KMS-11 (cell line): ENCODE measurements at regions not wholly inside any gene's neighbourhood (a gene's known extent, or its start where the extent isn't known, plus 50 kb on each side); places are given as distances from the start of the nearest gene placed in this dataset.

Experiments
- H2AFZ ChIP-seq: fragments of 200-600 bp; sonication (generic); 2 replicates; pipeline ENCODE4 v1.6.1; 2016; ENCODE audit warnings: antibody characterized with exemption, mixed run types, low read depth
- H3K27ac ChIP-seq: fragments of 200-600 bp; sonication (generic); 2 replicates; pipeline ENCODE4 v1.6.1; 2016; ENCODE audit warnings: mild to moderate bottlenecking, mixed run types
- H3K27me3 ChIP-seq: fragments of 200-600 bp; sonication (generic); 2 replicates; pipeline ENCODE4 v1.6.1; 2017; ENCODE audit warnings: mild to moderate bottlenecking, low read depth, mixed run types, moderate library complexity; ENCODE audit not compliant: insufficient read depth
- H3K36me3 ChIP-seq: fragments of 200-600 bp; sonication (generic); 2 replicates; pipeline ENCODE4 v1.6.1; 2017; ENCODE audit warnings: mild to moderate bottlenecking, mixed run types; ENCODE audit not compliant: insufficient read depth
- H3K4me1 ChIP-seq: fragments of 200-600 bp; sonication (generic); 2 replicates; pipeline ENCODE4 v1.6.1; 2016; ENCODE audit warnings: mild to moderate bottlenecking, low read depth, mixed run types; ENCODE audit not compliant: poor library complexity, severe bottlenecking
- H3K4me2 ChIP-seq: fragments of 200-600 bp; sonication (generic); 2 replicates; pipeline ENCODE4 v1.7.0; 2016; ENCODE audit warnings: mild to moderate bottlenecking, mixed run types
- H3K4me3 ChIP-seq: fragments of 200-600 bp; sonication (generic); IDR thresholded peaks from 2 replicates; pipeline ENCODE4 v1.6.1; 2017; ENCODE audit warnings: low read depth, low read length, mixed read lengths; ENCODE audit not compliant: insufficient read depth
- H3K79me2 ChIP-seq: fragments of 200-600 bp; sonication (generic); 2 replicates; pipeline ENCODE4 v1.6.1; 2016; ENCODE audit warnings: low read depth, mixed run types; ENCODE audit not compliant: insufficient read depth
- H3K9ac ChIP-seq: fragments of 200-600 bp; sonication (generic); 2 replicates; pipeline ENCODE4 v1.6.1; 2016; ENCODE audit warnings: mild to moderate bottlenecking, mixed run types
- H4K20me1 ChIP-seq: fragments of 200-600 bp; sonication (generic); 2 replicates; pipeline ENCODE4 v1.6.1; 2016; ENCODE audit warnings: mild to moderate bottlenecking, mixed run types; ENCODE audit not compliant: insufficient read depth
- TF ChIP-seq, protein P1 (sequence below): fragments of 200-600 bp; sonication (generic); conservative IDR thresholded peaks from 2 replicates; pipeline ENCODE4 v1.6.1; 2017; ENCODE audit warnings: low read depth, mild to moderate bottlenecking, antibody characterized with exemption, low read length, moderate library complexity, mixed read lengths

DNA sequence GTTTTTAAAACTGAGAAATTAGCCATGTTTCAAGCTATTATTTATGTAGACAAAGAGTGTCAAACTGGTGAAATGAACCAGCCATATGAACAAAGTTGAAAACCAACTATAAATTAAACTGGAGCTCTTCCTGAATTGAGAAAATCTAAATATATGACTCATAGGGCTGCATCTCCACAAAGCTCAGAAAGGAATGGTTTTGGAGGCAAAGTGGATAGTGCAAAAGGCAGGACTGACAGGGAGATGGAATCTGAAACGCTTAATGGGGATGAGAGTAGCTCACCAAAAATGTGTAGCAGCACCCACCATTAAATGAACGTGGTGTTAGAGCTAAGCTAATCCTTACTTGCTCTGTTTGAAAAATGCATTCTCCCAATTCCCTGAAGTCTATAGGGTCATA, 1066.0 kb downstream of the AGBL1 start:
- TF ChIP-seq, protein P1, sequence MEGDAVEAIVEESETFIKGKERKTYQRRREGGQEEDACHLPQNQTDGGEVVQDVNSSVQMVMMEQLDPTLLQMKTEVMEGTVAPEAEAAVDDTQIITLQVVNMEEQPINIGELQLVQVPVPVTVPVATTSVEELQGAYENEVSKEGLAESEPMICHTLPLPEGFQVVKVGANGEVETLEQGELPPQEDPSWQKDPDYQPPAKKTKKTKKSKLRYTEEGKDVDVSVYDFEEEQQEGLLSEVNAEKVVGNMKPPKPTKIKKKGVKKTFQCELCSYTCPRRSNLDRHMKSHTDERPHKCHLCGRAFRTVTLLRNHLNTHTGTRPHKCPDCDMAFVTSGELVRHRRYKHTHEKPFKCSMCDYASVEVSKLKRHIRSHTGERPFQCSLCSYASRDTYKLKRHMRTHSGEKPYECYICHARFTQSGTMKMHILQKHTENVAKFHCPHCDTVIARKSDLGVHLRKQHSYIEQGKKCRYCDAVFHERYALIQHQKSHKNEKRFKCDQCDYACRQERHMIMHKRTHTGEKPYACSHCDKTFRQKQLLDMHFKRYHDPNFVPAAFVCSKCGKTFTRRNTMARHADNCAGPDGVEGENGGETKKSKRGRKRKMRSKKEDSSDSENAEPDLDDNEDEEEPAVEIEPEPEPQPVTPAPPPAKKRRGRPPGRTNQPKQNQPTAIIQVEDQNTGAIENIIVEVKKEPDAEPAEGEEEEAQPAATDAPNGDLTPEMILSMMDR, result no peak
- Histone ChIP-seq H3K36me3 (no peaks in the 10 kb centered on the region), H3K4me1 (no peaks in the 10 kb centered on the region), H3K27ac (no peak overlapping the region), H3K4me3 (no peak overlapping the region), H3K4me2 (no peak overlapping the region), H2AFZ (no peak overlapping the region), H3K79me2 (no peaks in the 10 kb centered on the region), H3K27me3 (no peaks in the 10 kb centered on the region), H3K9ac (no peak overlapping the region), H4K20me1 (no peaks in the 10 kb centered on the region)

DNA sequence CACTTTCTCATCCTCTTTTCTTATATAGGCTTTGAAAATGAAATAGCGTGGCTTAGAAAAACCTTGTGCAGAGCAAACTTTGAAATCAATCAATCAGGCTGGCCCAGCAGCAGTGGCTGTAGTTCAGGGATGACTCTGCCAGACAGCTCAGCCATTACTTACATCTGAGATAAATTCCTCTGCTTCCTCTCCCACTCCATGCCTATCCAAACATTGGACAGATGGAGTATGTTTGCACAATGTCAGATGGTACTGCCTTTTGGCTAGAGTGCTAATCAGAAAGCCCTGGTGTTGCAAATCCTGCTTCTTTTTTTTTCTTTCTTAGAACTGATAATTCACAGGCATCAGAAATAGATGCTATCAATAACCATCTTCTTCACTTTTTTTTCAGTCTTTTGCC, 1065.1 kb downstream of the AGBL1 start:
- Histone ChIP-seq H3K36me3 (no peaks in the 10 kb centered on the region), H3K4me3 (no peak overlapping the region), H3K4me2 (no peak overlapping the region), H2AFZ (no peak overlapping the region), H3K27ac (no peak overlapping the region), H4K20me1 (no peaks in the 10 kb centered on the region), H3K27me3 (no peaks in the 10 kb centered on the region), H3K9ac (no peak overlapping the region), H3K4me1 (no peaks in the 10 kb centered on the region), H3K79me2 (no peaks in the 10 kb centered on the region)
- TF ChIP-seq, protein P1, result no peak

DNA sequence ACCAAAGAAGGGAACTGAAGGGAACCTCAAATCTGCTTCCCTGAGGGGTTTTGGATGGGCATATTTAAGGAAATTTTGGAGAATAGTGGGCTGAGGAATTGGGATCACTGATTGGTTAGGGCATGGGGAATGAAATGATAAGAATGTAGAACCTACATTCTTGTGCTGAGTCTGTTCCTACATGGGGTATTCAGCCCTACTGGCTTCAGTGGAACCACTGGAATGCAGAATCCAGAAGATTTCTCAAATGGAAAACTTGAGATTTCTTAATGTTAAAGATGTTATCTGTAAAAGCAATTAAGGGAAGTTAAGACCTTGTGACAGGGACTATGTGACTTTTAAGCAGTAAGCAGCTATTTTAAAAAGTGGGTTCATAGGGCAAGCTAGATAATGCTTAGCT, 1062.4 kb downstream of the AGBL1 start:
- TF ChIP-seq, protein P1, result no peak
- H4K20me1 ChIP-seq, result no peaks in the 10 kb centered on the region

DNA sequence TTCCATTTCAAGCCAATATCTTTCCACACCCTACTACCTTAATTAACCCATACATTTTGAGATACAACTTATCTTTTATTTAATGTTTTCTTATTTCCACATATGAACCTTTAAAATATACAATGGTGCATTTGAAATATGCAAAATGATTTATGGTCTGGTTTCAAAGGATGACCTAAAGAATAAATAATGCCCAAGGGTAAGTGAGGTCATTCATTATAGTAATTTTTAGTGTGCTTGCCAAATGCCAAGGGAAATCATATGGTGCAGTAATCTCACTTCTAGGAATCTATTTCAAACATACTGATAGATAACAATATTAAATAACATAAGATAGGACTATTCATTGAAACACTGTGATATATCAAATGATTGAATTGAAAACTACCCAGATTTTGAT, 1055.4 kb downstream of the AGBL1 start:
- Histone ChIP-seq H3K4me2 (no peak overlapping the region), H3K79me2 (no peaks in the 10 kb centered on the region), H2AFZ (no peak overlapping the region), H4K20me1 (no peaks in the 10 kb centered on the region), H3K27ac (no peak overlapping the region), H3K4me1 (no peaks in the 10 kb centered on the region), H3K27me3 (no peaks in the 10 kb centered on the region), H3K9ac (no peak overlapping the region), H3K36me3 (no peaks in the 10 kb centered on the region), H3K4me3 (no peak overlapping the region)
- TF ChIP-seq, protein P1, result no peak

More for the DNA sequence above, 1062.4 kb downstream of the AGBL1 start:
- no peaks in the 10 kb centered on the region for H3K4me1 ChIP-seq
- no peak overlapping the region for H3K9ac ChIP-seq
- no peaks in the 10 kb centered on the region for H3K36me3 ChIP-seq
- H3K27ac ChIP-seq, result no peak overlapping the region
- no peak overlapping the region for H3K4me3 ChIP-seq
- H3K79me2 ChIP-seq, result no peaks in the 10 kb centered on the region
- no peaks in the 10 kb centered on the region for H3K27me3 ChIP-seq
- no peak overlapping the region for H2AFZ ChIP-seq
- H3K4me2 ChIP-seq, result no peak overlapping the region
